H9 (cell line): ENCODE measurements at regions not wholly inside any gene's neighbourhood (a gene's known extent, or its start where the extent isn't known, plus 50 kb on each side); places are given as distances from the start of the nearest gene placed in this dataset.

Experiments used
- DNase-seq: peaks from one replicate; pipeline ENCODE4 v3.0.0-alpha.2; 2017
- H2AFZ ChIP-seq: one replicate; pipeline ENCODE4 v1.6.1; 2013; ENCODE audit warnings: mild to moderate bottlenecking, low read length, control low read depth, moderate library complexity
- H2AK5ac ChIP-seq: 2 replicates; pipeline ENCODE4 v1.6.1; 2013; ENCODE audit warnings: low read length, control low read depth, mixed read lengths; ENCODE audit not compliant: insufficient read length
- H2BK120ac ChIP-seq: one replicate; pipeline ENCODE4 v1.6.1; 2013; ENCODE audit warnings: low read depth, mild to moderate bottlenecking, low read length, control low read depth, inconsistent platforms; ENCODE audit not compliant: poor library complexity, severe bottlenecking
- H2BK12ac ChIP-seq: 2 replicates; pipeline ENCODE4 v1.6.1; 2013; ENCODE audit warnings: low read length, control low read depth, mixed read lengths, low read depth; ENCODE audit not compliant: insufficient read length
- H2BK15ac ChIP-seq: 2 replicates; pipeline ENCODE4 v1.6.1; 2013; ENCODE audit warnings: low read depth, low read length, control low read depth
- H2BK20ac ChIP-seq: one replicate; pipeline ENCODE4 v1.6.1; 2013; ENCODE audit warnings: low read depth, mild to moderate bottlenecking, low read length, control low read depth, inconsistent platforms; ENCODE audit not compliant: poor library complexity, severe bottlenecking
- H2BK5ac ChIP-seq: 2 replicates; pipeline ENCODE4 v1.6.1; 2013; ENCODE audit warnings: low read length, control low read depth, mixed read lengths; ENCODE audit not compliant: insufficient read length
- H3K14ac ChIP-seq: 2 replicates; pipeline ENCODE4 v1.6.1; 2013; ENCODE audit warnings: low read length, control low read depth; ENCODE audit not compliant: insufficient read depth
- H3K18ac ChIP-seq: 2 replicates; pipeline ENCODE4 v1.6.1; 2013; ENCODE audit warnings: low read depth, mild to moderate bottlenecking, mixed read lengths, low read length, control low read depth; ENCODE audit not compliant: insufficient read length
- H3K23ac ChIP-seq: 2 replicates; pipeline ENCODE4 v1.6.1; 2013; ENCODE audit warnings: low read length, control low read depth, mixed read lengths, low read depth; ENCODE audit not compliant: insufficient read length
- H3K23me2 ChIP-seq: 2 replicates; pipeline ENCODE4 v1.6.1; 2013; ENCODE audit warnings: low read depth, mild to moderate bottlenecking, mixed read lengths, low read length, control low read depth; ENCODE audit not compliant: insufficient read length, poor library complexity, severe bottlenecking
- H3K27ac ChIP-seq: 2 replicates; pipeline ENCODE4 v1.5.1; 2013; ENCODE audit warnings: low read length, control low read depth, mixed read lengths, low read depth; ENCODE audit not compliant: insufficient read length
- H3K27me3 ChIP-seq: 2 replicates; pipeline ENCODE4 v1.6.1; 2013; ENCODE audit warnings: low read length, control low read depth, inconsistent platforms; ENCODE audit not compliant: insufficient read depth
- H3K4ac ChIP-seq: 2 replicates; pipeline ENCODE4 v1.6.1; 2013; ENCODE audit warnings: low read depth, mild to moderate bottlenecking, control low read depth, inconsistent platforms, low read length, moderate library complexity
- H3K4me1 ChIP-seq: 2 replicates; pipeline ENCODE4 v1.6.1; 2013; ENCODE audit warnings: low read length, control low read depth, inconsistent platforms; ENCODE audit not compliant: insufficient read depth
- H3K4me2 ChIP-seq: 2 replicates; pipeline ENCODE4 v1.6.1; 2013; ENCODE audit warnings: low read length, control low read depth, mixed read lengths; ENCODE audit not compliant: insufficient read length, insufficient read depth
- H3K56ac ChIP-seq: 2 replicates; pipeline ENCODE4 v1.6.1; 2013; ENCODE audit warnings: low read depth, mild to moderate bottlenecking, mixed read lengths, low read length, control low read depth; ENCODE audit not compliant: insufficient read length
- H3K79me1 ChIP-seq: 2 replicates; pipeline ENCODE4 v1.6.1; 2013; ENCODE audit warnings: low read depth, mild to moderate bottlenecking, moderate library complexity, low read length, control low read depth, inconsistent platforms; ENCODE audit not compliant: insufficient read depth, poor library complexity, severe bottlenecking
- H3K79me2 ChIP-seq: 2 replicates; pipeline ENCODE4 v1.6.1; 2013; ENCODE audit warnings: low read length, control low read depth, inconsistent platforms; ENCODE audit not compliant: insufficient read depth
- H3K9ac ChIP-seq: 2 replicates; pipeline ENCODE4 v1.6.1; 2013; ENCODE audit warnings: low read length, control low read depth, mixed read lengths; ENCODE audit not compliant: insufficient read length; ENCODE audit errors: extremely low read depth
- H3K9me3 ChIP-seq: one replicate; pipeline ENCODE4 v1.6.1; 2013; ENCODE audit warnings: low read depth, low read length, inconsistent platforms; ENCODE audit not compliant: control insufficient read depth
- H3T11ph ChIP-seq: one replicate; pipeline ENCODE4 v1.6.1; 2013; ENCODE audit warnings: mild to moderate bottlenecking, low read length, control low read depth, inconsistent platforms
- H4K20me1 ChIP-seq: one replicate; pipeline ENCODE4 v1.6.1; 2013; ENCODE audit not compliant: control insufficient read depth, insufficient read length, insufficient read depth
- H4K5ac ChIP-seq: 2 replicates; pipeline ENCODE4 v1.6.1; 2013; ENCODE audit warnings: low read depth, mild to moderate bottlenecking, mixed read lengths, low read length, control low read depth; ENCODE audit not compliant: insufficient read length
- H4K8ac ChIP-seq: replicated peaks from 2 replicates; pipeline ENCODE4 v1.6.1; 2013; ENCODE audit warnings: low read length, control low read depth, mixed read lengths, low read depth; ENCODE audit not compliant: insufficient read length
- H4K91ac ChIP-seq: 2 replicates; pipeline ENCODE4 v1.6.1; 2013; ENCODE audit warnings: low read depth, mild to moderate bottlenecking, moderate library complexity, mixed read lengths, low read length, control low read depth; ENCODE audit not compliant: insufficient read length
- H3K27ac Mint-ChIP-seq, 3 experiments: 2 replicates in 2 of 3; 3 replicates in 1 of 3; pipeline ENCODE4 v1.8.0; 2020 to 2021; ENCODE audit warnings: mixed read lengths in 3 of 3, mild to moderate bottlenecking in 1 of 3, moderate library complexity in 1 of 3
- H3K27me3 Mint-ChIP-seq: 2 replicates; pipeline ENCODE4 v1.8.0; 2021; ENCODE audit warnings: low read depth, mild to moderate bottlenecking, moderate library complexity, mixed read lengths
- H3K36me3 Mint-ChIP-seq, 3 experiments: 2 replicates in 2 of 3; 3 replicates in 1 of 3; pipeline ENCODE4 v1.8.0; 2020 to 2021; ENCODE audit warnings: low read depth in 3 of 3, mixed read lengths in 3 of 3; ENCODE audit not compliant: insufficient read depth in 1 of 3
- H3K4me1 Mint-ChIP-seq, 2 experiments: 2 replicates each; pipeline ENCODE4 v1.8.0; 2020; ENCODE audit warnings: mixed read lengths in 2 of 2
- H3K4me3 Mint-ChIP-seq, 2 experiments: 2 replicates in 1 of 2; 3 replicates in 1 of 2; pipeline ENCODE4 v1.8.0; 2020 to 2021; ENCODE audit warnings: mild to moderate bottlenecking in 2 of 2, mixed read lengths in 2 of 2, moderate library complexity in 1 of 2
- H3K9me3 Mint-ChIP-seq, 2 experiments: 2 replicates in 1 of 2; 3 replicates in 1 of 2; pipeline ENCODE4 v1.8.0; 2020; ENCODE audit warnings: mild to moderate bottlenecking in 2 of 2, mixed read lengths in 2 of 2, moderate library complexity in 1 of 2
- WGBS: extraction: QIAGEN DNeasy Blood & Tissue Kit; methylation state at CpG from one replicate; pipeline ENCODE4 v1.1.7; 2013; ENCODE audit warnings: missing lambda C conversion rate, low lambda C conversion rate, mixed read lengths; ENCODE audit not compliant: insufficient read length; ENCODE audit errors: extremely low coverage; 5-methylcytosine and 5-hydroxymethylcytosine counted together
- TF ChIP-seq, protein P1 (sequence below): fragments of 200-600 bp; sonication (generic); conservative IDR thresholded peaks from 3 replicates; pipeline ENCODE4 v1.8.0; 2021; ENCODE audit warnings: antibody characterized with exemption, mild to moderate bottlenecking

- WGBS, result no CpG with 5 or more reads among the region's 4 CpGs
- Histone ChIP-seq H3K23ac (no peak overlapping the region), H3K56ac (no peak overlapping the region), H3K4me2 (no peak overlapping the region), H2BK5ac (no peak overlapping the region), H2AFZ (no peak overlapping the region), H3K27ac (no peak overlapping the region), H3K9ac (no peak overlapping the region), H2BK120ac (no peak overlapping the region), H3K9me3 (no peaks in the 10 kb centered on the region), H2AK5ac (no peak overlapping the region), H2BK12ac (no peak overlapping the region), H3K79me2 (no peaks in the 10 kb centered on the region), H4K5ac (no peak overlapping the region), H4K8ac (no peak overlapping the region), H2BK20ac (no peak overlapping the region), H3K23me2 (no peaks in the 10 kb centered on the region), H3K18ac (no peak overlapping the region), H4K91ac (no peak overlapping the region), H3K14ac (no peak overlapping the region), H3K4ac (no peak overlapping the region), H3T11ph (no peak overlapping the region), H2BK15ac (no peak overlapping the region), H3K27me3 (no peaks in the 10 kb centered on the region), H4K20me1 (no peaks in the 10 kb centered on the region), H3K79me1 (no peaks in the 10 kb centered on the region), H3K4me1 (no peaks in the 10 kb centered on the region)
- DNase-seq, result no peak
- Mint-ChIP-seq H3K4me1 (peaks cover 5 to 7% of the 10 kb centered on the region in 2 experiments), H3K36me3 (peaks cover 0 to 6% (median 0%) of the 10 kb centered on the region in 3 experiments; a peak in 3 of 7 replicates), H3K27me3 (no peaks in the 10 kb centered on the region), H3K9me3 (peaks cover 0 to 6% of the 10 kb centered on the region in 2 experiments; a peak in 2 of 5 replicates), H3K4me3 (no peak overlapping the region), H3K27ac (no peak overlapping the region)
- TF ChIP-seq, protein P1, sequence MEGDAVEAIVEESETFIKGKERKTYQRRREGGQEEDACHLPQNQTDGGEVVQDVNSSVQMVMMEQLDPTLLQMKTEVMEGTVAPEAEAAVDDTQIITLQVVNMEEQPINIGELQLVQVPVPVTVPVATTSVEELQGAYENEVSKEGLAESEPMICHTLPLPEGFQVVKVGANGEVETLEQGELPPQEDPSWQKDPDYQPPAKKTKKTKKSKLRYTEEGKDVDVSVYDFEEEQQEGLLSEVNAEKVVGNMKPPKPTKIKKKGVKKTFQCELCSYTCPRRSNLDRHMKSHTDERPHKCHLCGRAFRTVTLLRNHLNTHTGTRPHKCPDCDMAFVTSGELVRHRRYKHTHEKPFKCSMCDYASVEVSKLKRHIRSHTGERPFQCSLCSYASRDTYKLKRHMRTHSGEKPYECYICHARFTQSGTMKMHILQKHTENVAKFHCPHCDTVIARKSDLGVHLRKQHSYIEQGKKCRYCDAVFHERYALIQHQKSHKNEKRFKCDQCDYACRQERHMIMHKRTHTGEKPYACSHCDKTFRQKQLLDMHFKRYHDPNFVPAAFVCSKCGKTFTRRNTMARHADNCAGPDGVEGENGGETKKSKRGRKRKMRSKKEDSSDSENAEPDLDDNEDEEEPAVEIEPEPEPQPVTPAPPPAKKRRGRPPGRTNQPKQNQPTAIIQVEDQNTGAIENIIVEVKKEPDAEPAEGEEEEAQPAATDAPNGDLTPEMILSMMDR, result no peak
Measured at GRCh38 chr3:177251755-177252154, 54.5 kb upstream of the TBL1XR1 start.
